ENCODE measurements at regions not wholly inside any gene's neighbourhood (a gene's known extent, or its start where the extent isn't known, plus 50 kb on each side); places are given as distances from the start of the nearest gene placed in this dataset.
"Not testable (repeated sequence)": the region's sequence is repeated elsewhere in the genome, so short reads cannot be mapped to it uniquely, and the experiment has no call there.

DNA sequence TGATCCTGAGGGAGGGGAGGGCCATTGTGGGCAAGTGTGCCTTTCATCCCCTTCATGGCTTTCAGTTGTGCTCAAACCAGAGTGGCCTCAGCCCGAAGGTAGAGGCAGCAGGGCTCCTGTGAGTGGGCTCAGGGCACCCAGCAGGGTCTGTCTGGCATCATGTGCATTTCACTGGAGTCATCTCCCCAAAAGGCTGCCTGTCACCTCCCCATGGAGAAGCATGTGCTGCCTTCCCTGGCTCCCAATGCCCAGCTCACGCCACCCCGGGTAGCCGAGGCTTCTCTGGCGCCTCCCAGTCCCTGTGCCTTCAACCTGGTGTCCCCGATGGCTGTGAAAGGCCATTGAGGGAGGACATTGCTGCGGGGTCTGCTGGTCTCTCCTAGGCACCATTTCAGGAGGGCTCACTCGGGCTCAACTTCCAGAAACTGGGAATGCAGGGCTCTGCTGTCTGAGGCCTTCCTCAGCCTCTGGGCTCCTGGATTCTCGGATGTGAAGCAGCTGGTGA is 213.9 kb downstream of the BANP start:
- not testable (repeated sequence) for DNase-seq

DNA sequence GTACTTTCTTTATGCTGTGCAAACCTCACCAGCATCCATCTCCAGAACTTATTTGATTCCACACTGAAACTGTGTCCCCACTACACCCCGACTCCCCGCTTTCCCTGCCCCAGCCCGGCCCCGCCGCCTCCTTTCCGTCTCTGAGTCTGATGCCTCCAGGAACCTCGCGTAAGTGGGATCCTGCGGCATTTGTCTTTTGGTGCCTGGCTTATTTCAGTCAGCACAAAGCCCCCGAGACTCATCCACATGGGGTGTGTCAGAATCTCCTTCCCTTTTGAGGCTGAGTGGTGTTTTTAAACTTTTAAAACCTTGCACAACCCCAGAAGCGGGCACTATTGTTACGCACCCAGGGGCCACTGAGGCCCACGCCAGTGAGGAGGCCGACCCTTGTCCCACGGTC is 214.4 kb downstream of the BANP start:
- not testable (repeated sequence) for DNase-seq

DNA sequence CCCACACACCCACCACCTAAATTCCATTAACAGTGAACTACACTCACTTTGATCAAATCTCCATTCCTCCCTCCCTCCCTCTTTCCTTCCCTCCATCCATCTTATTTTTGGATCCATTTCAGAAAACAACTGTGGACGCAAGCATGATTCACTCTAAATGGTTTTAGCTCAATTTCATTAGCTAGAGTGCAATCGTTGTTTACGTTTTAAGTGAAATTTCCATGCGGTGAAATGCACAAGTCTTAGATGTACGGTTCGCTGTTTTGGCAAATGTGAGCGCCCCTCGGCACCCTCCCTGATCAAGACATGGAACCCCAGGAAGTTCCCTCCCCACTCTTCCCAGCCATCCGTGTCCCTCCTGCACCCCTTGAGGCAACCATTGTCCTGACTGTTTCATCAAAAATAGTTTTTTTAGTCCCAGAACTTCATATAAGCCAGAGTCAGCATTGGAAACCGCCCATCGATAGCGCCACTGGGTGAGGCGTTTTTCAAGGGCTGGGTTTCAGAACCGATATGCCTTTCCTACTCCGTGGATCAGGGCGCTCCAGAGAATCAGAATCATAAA is 215.1 kb downstream of the BANP start:
- not testable (repeated sequence) for DNase-seq

DNA sequence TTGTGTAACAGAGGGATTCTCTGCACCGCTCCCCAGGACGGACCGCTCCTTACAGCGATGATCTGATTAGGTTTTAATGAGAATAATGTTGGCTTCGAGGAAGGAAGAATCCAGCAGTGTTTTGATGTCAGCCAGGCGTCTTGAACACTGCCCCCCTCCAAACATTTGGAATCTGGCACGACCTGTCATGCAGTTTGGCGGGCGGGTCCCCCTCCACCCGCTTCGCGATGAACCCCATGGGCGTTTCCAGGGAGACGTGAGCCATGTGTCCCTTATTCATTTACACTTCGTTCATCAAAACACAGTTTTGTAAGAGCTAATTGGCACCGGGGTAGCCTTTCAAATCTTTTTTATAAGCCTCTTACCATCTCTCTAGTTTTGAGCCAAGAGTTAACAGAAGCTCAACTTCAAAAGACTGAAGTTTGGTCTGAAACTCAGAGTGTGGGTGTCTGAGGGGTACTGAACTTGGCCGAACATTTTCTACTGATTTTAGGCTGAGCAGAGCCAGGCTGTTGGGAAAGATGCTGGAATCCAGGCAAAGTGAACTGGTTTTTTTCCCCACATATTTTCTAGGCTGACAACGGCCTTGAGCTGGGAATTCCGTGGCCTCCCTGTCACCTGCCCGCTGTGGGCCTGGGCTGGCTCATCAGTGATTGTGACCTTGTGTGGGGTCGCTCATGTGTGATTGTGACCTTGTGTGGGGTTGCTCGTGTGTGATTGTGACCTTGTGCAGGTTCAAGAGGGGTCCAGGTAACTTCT is 214.8 kb upstream of the ZNF469 start:
- DNase-seq = not testable (repeated sequence)

DNA sequence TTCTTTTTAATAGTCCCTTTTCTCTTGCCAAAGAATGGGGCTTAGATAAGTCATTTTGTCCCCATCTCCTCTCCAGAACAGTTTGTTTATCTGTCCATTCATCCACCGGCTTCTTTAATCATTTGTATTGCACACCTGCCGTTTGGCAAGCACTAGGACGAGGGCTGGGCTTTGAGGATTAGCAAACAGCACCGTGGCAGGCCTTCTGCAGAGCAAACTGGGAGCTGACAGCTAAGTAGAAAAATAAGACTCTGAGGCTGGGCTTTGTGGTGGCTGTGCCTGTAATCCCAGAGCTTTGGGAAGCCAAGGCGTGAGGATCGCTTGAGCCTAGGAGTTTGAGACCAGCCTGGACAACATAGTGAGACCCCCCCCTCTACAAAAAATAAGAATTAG is 214.2 kb upstream of the ZNF469 start:
- not testable (repeated sequence) for DNase-seq

DNA sequence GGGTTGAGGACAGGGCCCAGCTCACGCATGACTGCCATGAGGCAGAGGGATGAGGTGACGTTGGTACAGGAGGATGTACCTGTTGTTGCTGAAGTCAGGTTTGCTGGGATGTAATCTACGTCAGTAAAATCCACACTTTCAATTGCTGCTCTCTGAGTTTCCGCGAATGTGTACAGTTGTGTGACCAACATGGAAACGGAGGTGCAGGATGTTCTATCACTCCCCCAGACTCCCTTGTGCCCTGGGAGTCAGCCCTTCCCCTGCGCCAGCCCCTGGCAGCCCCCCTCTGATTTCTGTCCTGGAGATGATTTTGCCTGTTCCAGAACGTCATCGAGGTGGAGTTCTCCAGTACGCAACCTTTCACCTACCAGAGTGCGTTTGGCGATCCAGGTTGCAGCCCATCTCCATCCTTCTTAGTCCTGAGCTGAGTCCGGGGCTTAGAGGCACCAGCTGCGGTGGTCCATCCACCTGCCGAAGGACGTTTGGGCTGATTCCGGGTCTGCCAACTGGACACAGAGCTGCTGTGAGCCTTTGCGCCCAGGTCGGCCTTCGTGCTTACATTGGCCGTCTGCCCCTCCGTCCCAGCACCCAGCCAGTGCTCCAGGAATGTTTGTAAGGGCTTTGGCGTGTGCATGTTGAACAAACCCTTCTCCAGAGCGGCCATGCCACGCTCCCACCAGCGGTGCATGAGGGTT is 213.5 kb upstream of the ZNF469 start:
- DNase-seq = not testable (repeated sequence)

DNA sequence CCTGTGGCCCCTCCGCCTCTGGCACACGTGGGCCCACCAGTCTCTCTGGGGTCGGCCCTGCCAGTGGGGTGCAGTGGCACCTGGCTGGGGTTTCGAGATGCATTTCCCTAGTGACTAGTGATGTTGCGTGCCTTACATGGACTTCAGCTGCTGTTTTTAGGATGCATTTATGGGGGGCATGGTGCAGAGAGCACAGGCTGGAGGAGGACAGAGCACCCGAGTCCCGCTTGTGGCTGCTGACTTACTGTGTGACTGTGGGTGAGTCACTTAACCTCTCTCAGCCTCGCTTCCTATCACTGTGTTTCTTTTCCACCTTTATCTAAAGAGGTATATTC is 213.0 kb upstream of the ZNF469 start:
- not testable (repeated sequence) for DNase-seq

DNA sequence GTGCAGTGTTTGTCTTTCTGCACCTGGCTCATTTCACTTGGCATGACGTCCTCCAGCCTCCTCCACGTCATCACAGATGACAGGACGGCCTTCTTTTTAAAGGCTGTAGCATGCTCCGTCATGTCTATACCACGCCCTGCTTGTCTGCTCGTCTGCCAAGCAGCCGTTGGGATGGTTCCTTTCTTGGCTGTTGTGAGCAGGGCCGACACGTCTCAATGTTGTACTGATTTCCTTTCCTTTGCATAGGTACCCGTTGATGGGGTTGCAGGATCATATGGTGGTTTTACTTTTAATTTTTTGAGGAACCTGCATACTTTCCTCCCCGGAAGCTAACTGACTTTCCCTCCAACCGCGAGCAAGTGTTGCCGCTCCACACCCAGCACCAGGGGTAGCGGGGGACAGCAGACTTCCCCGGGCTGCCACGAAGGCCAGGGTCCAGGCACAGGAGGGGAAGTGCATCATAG is 212.2 kb upstream of the ZNF469 start:
- no peak for DNase-seq

DNA sequence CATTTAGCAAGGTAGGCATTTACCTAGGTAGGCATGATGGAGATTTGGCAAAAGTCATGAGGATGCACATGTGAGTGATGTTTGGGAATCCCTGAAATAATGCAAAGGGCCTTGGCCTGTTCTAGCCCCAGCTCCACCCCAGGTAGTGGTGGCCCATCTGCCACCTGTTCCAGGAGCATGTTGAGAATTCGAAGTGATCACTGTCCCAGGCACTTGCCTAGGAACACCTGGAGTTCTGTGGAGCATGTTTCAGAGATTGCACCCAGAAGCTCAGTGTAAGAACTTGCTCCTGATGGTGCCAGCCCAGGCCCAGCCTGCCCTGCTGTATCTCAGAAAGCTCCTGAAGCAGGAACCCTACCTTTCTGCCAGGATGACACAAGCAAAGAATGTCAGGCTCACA is 211.6 kb upstream of the ZNF469 start:
- not testable (repeated sequence) for DNase-seq

DNA sequence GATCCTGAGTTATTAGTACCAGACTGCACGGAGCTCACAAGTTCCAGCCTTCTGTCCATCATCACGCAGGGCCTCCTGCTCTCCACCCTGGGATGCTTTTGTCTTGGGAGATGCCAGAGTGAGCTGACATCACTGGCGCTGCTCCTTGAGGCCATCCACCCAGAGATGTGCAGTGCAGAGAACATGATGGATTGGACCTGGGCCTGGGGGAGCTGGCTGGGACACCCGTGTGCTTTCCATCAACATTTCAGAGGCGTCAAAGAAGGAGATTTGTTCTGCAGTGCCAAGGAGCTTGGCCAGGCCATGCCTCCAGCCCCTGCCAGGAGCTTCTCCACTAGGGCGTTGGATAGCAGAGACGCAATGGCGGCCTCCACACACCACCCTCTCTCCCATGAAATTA is 206.6 kb upstream of the ZNF469 start:
- DNase-seq = not testable (repeated sequence)

DNA sequence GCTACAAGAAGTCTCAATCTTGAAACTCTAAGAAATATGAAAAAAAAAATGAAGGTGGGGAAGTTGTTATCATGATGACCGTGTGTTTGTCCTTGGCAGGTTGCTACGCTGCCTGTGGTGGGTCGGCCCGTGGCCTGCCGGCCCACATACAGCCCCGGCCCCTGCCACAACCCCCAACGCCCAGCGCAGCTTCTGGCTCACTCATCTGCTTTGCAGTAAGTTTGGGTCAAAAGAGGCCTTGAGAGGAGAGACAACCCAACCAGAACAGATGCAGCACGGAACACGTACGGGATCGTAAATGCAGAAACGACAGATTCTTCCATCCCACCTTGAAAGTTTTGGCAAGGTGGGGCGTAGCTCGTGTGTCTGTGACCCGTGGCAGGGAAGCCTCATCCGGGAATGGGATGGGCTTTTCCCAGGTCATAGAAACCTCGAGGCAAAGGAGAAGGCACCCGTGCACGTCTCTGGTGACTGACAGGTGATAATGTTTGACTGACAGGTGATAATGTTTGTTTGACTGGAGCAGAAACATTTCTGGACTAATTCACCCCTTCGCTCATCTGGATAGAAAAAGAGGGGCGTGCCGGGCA is 206.1 kb upstream of the ZNF469 start:
- not testable (repeated sequence) for DNase-seq

DNA sequence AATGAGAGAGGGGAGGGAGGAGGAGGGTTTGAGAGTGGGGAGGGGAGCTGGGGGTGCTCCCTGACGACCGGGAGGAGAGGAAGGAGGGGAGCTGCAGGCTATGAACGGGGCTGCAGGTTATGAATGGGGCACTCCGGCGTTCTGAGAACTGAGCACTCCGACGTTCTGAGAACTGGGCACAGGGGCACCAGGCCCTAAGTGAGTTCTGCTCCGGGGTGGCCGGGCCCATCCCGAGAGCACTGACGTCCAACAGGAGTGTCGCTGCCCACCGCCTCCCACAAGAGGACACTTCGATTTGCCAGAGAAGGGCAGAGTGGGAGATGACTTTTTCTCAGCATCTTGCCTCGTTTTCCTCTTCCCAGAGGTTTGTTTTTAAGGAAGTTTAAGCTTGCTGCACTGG is 204.5 kb upstream of the ZNF469 start:
- not testable (repeated sequence) for DNase-seq

DNA sequence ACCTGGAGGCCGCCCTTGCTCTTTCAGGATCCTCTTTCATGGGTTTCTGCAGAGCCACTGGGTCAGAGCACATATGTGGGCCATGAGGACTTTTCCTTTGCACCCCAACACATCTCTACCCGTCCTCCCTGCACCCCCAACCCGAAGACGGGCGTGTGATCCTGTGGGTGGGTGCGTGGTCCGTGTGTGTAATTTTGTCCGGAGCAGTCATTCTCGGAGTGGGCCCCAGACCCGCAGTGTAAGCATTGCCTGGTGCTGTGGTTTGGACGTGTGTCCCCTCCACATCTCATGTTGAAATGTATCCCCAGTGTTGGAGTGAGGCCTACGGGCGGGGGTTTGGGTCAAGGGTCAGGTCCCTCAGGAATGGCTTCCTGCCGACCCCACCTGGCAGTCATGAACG is 203.9 kb upstream of the ZNF469 start:
- DNase-seq = not testable (repeated sequence)

DNA sequence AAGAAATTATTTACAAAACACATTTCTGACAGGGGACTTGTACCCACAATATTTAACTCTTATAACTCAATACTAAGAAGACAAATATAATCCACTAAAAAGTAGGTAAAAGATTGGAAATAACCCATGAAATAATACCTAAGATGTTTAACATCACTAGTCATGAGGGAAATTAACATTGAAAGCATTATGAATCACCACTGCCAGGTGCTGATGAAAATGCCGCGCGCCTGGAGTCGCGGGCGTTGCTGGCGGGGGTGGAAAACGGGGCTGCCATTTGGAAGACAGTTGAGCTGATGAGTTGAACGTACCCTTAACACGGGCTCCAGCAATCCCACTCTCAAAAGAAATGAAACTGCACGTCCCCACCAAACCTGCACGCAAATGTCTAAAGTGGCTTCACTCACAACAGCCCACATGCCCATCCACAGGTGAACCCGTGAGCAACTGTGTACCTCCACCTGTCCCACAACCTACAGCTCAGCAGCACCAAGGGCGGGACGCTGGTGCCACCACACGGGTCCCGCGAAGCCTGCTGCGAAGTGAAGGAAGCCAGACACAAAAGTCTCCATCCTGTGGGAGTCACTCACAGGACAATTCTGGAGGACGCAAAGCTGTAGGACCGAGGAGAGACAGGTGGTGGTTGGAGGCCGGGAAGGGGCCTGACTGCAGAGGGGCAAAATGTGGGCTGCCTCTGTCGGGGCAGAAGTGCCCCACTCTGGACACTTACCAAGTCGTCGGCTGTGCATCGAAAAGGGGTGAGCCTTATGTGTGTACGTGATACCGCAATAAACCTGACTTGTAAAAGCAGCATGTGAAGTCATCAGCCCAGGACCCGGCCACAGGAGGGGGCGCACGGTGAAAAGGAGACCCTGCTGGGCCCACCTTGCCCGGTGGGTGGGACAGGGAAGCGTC is 199.5 kb upstream of the ZNF469 start:
- not testable (repeated sequence) for DNase-seq

DNA sequence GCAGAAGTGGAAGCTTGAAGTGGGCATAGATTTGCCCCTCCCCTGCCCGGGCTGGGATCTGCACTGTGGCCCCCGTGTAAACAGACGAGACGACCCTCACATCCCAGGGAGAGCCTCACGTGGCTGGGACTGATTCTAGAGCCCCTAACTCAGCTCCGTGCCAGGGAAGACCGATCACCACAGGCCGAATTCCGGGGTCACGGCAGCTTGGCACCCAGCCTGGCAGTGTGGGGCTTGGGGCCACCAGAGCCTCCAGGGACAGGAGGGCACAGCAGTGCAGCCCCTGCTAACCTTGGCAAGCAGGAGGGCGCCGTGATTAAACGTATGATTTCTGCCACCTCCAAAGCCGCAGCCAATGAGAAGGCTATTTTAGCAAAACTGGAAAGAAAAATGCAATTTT is 198.7 kb upstream of the ZNF469 start:
- DNase-seq = not testable (repeated sequence)

DNA sequence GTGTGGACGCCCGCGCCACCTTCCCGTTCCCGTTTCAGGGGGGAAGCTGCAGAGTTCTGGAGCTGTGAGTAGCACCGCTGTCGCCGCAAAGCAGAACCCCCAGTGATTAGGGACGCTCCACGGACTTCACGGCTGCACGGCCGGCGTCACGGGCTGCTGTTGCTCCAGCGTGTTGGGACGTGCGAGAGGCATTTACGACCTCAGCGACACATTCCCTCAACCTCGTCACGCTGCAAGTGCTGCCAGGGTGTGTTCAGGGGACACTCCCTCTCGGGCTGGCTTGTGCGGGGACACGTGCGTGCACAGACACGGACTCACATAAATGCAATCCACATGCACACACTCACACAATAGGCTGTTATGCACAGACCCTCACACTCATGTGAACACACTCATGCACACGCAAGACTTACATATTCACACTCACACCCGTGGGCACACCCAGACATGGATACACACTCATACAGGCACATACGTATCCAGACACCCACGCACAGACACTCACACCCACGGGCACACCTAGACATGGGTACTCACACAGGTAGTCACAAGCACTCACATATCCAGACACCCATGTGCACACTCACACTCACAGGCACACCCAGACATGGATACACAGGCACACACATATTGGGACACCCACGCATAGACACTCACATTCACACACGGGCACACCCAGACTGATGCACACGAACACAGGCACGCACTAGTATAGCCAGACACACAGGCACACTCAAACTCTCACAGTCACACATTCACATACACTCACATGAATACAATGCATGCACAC is 198.0 kb upstream of the ZNF469 start:
- not testable (repeated sequence) for DNase-seq

DNA sequence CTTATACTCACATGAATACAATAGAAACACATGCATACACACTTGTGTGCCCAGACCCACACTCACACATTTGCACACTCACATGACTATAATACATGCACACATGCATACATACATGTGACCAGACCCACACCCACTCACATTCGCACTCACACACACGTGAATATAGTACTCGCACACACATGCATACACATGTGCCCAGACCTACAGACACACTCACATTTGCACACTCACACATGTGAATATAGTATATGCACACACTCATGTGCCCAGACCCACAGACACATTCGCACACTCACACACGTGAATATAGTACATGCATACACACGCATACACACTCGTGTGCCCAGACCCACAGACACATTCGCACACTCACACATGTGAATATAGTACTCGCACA is 197.4 kb upstream of the ZNF469 start:
- not testable (repeated sequence) for DNase-seq

DNA sequence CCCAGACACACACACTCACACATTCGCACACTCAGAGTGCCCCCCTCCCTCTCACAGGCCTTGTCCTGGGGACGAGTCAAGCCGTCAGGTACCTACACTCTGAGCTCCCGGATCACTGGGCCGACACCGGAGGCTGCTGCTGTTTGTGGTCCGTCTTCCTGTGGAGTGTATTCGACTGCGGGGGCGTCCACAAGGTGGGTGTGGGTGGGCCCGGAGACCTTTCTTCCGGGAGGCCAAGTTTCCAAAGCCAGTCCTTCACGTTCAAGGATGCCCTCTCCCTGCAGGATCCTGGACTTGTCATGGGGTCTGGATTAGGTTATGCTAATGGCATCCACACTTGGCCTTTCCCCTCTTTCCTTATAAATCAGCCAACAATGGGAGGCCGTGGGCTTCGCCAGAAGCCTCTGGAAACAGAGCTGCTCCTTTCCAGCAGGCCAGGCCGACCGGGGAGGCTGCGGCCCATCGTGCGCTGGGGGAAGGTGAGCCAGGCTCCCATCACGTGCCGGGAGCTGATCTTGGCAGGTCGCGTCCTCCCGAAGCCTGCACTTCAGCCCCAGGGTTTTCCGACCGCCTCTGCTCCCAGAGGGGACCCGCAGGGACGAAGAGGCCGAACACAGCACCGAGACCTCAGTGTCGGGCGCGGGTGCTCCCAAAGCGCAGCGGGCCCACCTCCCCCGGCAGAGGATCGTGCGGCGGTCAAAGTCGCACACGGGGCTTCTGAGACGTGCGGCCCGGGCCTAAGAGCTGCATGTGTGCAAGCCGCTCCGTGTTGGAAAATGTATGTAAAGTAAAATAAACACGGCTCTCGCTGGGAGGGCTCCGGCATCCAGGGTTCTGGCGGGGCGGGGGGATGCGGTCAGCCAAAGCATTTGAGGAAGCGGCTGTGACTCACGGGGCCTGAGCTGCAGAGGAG is 196.5 kb upstream of the ZNF469 start:
- DNase-seq = not testable (repeated sequence)

DNA sequence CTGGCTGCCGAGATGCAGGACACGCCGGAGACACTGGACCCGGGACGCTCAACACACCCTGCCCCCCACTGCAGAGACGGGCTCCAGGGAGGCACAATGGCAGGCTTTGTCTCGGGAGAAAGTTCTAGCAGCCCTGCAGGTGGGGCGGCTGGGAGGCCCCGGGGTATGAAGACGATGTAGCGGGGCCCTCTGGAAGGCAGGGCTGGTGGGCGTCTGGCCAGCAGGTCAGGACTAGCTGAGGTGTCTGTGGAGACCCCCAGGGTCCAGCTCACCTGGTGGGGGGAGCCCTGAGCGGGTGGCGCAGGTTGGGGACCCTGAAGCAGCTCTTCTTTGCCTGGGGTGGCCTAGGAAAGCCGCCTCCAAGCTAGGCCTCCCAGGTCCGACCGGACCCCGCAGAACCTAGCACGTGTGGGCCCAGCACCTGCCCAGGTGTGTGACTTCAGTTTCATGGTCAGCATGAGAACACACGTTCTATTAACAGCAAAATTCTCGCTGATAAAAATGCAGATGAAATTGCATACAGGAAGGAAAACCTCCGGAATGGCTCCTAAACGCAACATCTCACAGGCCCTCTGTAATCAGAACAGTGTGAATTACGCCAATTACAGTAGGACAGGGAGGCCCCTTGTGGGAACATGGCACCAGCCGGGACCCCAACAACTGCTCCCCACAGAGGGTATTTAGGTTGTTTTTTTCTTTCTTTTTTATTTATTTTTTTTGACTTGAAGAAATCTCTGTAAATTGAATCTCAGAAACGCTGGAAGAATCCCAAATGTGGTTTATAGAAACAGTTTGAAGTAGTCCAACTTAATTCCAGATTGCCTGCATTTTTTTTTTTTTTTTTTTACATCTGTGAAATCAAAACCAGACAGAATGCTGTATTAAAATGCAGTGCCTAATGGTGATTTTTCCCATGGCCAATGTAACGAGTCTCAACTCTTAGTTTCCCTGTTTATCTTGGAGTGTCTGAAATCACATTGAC is 195.6 kb upstream of the ZNF469 start:
- DNase-seq = not testable (repeated sequence)

Measured in CD4-positive, alpha-beta T cell treated with Interleukin-6 for 4 hours (primary cell).